ENCODE measurements at regions not wholly inside any gene's neighbourhood (a gene's known extent, or its start where the extent isn't known, plus 50 kb on each side); places are given as distances from the start of the nearest gene placed in this dataset.

GRCh38 chr1:99561952-99562351 is 84.0 kb upstream of the PALMD start:
- TF ChIP-seq MAX (IDR thresholded peaks at IDR 0.05) (no peak), CTCF (IDR thresholded peaks at IDR 0.05; ENCODE audit: low read depth, low read length, missing input control) (no peak)
